Daoy (cell line): ENCODE measurements at regions not wholly inside any gene's neighbourhood (a gene's known extent, or its start where the extent isn't known, plus 50 kb on each side); places are given as distances from the start of the nearest gene placed in this dataset.
A peak's percentile ranks its signal among the peaks of the same experiment; 100 is the strongest.

Experiments used
- DNase-seq: peaks from one replicate; pipeline ENCODE4 v3.0.0-alpha.2; 2015; ENCODE audit warnings: low read depth

DNA sequence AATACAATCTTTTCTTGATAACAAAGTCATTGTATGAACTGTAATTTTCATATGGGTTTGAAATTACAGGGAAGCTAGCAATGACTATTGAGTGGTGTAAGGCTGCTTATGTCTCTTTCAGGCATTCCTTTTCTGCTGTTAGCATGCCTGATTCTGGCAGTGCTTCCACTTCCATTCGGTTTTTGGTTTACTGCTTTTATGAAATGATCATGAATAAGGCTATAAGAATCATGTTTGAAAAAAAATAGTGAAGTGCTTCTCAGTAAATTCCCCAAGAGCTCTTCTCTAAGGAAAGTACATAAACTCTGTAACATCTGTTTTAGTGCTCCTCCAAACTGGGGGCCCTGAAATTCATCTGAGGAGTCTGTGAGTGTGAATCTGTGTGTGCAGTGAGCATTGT, 434.0 kb upstream of the RGS6 start:
- no peak for DNase-seq

- DNase-seq, result no peak
These were observed 433.2 kb upstream of the RGS6 start for GRCh38 chr14:71499018-71499417.

DNA sequence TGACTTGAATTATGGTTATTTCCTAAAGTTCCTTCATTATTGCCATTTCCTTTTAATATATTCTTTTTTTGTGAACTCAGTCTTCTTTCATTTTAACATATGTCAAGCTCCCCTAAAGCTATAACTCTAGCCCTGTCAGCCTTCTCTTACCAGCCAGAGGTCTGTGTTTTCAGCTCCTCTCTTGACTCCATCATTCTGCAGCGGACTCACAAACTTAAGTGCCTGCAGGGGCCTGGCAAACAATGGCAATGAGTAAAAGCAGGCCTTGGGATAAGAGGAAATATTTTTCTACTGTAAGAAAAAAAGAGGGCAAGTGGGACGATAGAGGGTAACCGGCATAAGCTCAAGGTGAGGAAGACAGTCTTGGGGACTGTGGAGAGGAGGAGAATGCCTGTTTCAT, 424.5 kb upstream of the RGS6 start:
- DNase-seq, result no peak

DNA sequence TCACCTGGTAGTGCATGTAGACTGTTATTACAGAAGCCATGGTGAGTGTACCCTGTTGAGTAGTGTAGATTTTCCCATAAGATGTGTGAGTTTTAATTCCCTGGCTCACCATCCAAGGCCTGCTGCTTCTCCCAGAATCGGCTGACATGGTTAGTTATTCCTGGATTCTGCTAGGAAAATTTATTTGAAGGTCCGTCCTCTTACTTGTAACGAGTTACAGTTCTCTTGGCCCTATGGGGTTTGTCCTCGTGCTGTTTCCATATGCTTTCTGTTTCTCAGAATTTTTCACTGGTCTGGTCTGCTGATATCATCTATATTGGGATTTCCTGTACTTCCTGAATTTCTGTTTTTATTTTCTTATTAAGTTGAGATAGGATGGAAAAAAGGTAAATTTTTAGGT, 423.3 kb upstream of the RGS6 start:
- no peak for DNase-seq

DNA sequence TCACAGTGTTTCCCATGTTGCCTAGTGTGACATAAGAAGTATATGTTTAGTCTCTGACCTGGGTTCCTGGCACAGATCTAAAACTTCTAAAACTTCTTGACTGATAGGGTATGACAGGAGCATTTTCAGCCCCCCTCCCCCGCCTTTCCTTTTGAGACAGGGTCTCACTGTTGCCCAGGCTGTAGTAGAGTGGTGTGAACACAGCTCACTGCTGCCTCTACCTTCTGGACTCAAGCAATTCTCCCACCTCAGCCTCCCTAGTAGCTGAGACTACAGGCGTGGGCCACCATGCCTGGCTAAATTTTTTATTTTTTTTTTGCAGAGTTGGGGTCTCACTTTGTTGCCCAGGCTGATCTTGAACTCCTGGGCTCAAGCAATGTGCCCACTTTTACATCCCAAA, 421.1 kb upstream of the RGS6 start:
- no peak for DNase-seq

- no peak for DNase-seq
These were observed 417.0 kb upstream of the RGS6 start for GRCh38 chr14:71514941-71515919.

DNA sequence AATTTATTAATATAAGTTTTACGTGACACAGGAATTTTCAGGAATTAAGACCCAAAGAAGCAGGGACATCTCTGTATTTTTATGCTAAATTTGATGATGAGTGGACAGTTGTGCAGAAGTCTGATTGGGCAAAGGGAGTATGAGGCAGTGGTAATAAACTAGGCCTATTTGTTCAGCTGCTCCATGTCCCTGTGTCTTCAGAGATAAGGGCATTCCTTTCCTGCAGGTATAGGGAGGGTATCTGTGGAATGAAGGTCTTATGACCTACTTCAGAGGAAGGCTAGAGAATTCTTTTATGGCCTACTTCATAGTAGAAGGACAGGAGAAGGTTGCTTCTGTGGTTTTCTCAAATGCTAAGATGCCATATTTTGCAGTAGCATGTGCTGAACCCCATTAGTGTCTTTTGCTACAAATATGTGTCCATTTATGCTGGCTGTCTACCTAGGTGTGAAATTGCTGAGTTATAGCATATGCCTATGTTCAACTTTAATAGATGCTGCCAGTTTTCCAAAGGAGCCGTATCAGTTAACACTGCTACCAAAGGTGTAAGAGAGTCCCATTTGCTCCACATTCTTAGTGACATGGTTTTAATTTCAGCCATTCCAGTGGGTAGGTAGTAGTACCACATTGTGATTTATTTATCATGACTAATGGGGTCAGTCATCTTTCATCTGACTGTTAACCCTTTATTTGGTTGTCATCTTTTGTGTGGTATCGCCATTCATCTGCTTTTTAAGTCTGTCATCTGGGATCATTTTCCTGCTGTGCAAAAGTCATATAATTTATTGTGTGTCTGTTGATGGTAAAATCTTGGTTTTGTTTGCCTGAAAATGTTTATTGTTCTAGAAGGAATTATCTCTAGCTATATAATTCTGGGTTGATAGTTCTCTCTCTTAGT, 410.7 kb upstream of the RGS6 start:
- no peak for DNase-seq

GRCh38 chr14:71523630-71524319, 408.5 kb upstream of the RGS6 start:
- DNase-seq, result no peak

- DNase-seq, result no peak
These were observed 407.8 kb upstream of the RGS6 start for GRCh38 chr14:71524320-71524982.

DNA sequence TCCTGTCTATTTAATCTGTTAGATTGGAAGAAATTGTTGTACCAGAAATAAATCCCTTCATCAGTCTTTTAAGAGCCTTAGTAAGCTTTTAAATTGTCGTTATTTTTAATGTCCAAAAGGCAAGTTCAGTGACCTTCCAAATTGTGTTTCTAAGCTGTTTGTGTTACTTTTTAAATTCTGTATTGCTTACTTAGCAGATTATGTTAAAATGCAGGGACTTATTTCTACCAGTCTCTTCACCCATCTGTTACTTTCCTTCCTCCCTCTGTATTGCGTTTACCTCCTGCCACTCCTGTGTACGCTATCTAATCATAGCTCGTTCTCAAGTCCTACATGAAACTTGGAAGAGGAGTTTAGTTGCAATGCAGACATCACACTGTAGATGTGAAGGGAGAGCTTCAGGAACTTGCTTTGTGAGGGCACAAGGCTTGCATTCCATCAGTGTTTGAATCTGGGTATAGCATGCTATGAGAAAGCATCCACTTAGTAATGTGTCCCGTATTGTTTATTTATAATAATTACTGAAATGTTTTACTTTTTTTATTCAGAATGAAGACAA, 406.5 kb upstream of the RGS6 start:
- DNase-seq, result no peak

- no peak for DNase-seq
These were observed 405.8 kb upstream of the RGS6 start for GRCh38 chr14:71526388-71526787.

GRCh38 chr14:71527838-71528237, 404.4 kb upstream of the RGS6 start:
- DNase-seq, result peak; percentile 34

- DNase-seq, result peak; percentile 50
These were observed 402.4 kb upstream of the RGS6 start for GRCh38 chr14:71529848-71530247.

DNA sequence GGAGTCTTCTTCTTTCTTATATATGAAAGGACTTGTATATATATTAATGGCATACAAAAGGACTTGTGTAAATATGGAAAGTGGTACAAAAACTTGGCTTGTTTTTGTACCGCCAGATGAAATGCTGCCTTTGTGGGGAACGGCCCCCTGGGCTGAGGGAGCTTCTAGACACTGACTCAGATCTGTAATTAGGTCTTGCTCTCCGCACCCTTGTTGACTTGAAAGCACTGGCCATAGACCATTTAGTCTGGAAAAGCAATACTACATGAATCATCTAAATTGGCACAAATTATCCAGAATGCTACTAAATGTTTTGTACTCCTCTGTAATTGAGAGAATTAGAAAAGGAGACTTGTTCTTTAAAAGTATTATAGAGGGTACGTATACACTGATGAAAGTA, 399.9 kb upstream of the RGS6 start:
- DNase-seq, result peak; percentile 92

DNA sequence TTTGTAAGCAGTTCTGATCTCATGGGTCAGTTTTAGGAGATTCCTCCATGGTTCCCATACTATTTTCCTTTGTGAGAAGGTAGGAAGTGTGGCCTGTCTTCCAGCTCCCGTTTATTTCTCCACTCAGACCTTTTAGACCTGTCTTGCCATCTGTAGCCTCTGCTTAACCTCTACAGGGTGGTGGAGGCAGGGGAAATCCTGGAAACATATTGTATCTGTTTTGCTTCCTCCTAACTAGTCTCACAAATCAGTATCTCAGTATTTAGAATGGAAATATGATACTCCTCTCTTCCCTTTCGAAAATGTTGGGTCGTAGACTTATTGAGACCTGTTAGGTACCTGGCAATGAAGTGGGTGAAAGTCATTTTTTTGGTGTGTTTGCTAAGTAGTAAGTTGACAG, 399.4 kb upstream of the RGS6 start:
- DNase-seq, result peak; percentile 36

GRCh38 chr14:71533390-71533789, 398.8 kb upstream of the RGS6 start:
- peak; percentile 72 for DNase-seq

DNA sequence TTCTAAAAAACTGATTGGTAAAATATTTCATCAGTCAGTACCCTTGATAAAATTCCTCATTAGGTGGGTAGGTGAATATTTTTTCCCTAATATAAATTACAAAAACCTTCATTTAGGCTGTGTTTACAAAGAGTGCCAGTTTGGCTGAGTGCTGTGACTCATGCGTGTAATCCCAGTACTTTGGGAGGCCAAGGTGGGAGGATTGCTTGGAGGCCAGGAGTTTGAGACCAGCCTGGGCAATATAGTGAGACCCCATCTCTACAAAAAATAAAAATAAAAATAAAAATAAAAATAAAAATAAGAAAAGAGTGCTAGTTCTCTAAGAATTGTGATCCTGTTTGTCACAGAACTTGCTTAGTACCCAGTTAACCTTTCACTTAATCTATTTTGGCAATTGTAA, 398.4 kb upstream of the RGS6 start:
- DNase-seq, result no peak

DNA sequence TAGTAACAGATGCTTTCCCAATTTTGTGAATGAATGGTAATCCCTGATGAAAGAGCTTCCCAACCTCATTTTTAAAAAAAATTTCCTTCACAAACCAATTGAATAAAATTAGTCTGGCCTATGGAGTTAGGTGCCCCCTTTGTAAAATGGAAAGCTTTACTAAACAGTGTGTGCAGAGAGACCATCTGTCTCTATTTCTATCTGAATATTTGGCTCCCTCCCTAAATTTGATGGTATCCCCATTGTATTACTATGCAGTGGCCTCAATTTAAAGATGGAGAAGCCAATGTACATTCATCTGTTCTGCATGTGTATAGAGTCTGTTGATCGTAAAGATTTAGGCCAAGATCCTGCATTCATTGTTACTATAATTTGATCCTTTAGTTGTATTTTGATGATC, 397.7 kb upstream of the RGS6 start:
- DNase-seq, result no peak

GRCh38 chr14:71536015-71536740, 396.1 kb upstream of the RGS6 start:
- DNase-seq, result no peak

DNA sequence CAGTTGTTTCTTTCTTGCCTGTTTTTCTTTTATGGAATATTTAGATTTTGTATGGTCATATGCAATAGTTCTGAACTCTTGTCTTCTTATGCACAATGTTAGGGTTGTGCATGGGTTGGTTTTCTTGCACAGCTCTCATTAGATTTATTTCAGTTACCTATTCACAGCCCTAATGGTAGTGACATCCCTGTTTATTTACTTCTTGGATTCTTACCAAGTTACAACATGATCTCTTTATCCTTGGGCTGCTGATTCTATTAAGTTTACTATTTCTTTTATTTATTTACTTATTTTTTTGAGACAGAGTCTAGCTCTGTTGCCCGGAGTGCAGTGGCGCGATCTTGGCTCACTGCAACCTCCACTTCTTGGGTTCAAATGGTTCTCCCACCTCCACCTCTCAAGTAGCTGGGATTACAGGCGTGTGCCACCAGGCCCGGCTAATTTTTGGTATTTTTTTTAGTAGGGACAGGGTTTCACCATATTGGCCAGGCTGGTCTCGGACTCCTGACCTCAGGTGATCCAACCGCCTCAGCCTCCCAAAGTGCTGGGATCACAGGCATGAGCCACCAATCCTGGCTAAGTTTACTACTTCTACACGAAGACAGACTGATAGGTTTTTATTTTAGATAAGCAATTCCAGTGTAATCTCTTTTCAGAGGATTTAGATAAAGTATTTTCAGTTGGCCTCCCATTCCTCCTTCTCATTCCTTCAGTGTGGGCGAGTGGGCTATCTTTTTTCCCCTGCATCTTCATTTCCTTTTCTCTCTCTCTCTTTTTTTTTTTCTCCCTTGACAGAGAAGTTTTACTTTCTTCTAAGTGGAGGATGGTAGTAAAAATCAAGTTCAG, 395.1 kb upstream of the RGS6 start:
- DNase-seq, result no peak
